PC-3 (cell line): ENCODE measurements at regions not wholly inside any gene's neighbourhood (a gene's known extent, or its start where the extent isn't known, plus 50 kb on each side); places are given as distances from the start of the nearest gene placed in this dataset.

Source experiments
- ATAC-seq: fragments of 200-7000 bp; cut with Tn5 transposase; 2 replicates; pipeline ENCODE4 v1.9.1; 2020; ENCODE audit warnings: mild to moderate bottlenecking, moderate library complexity
- BruUV-seq: library from RNA; stranded (reverse); fragments of 400-500 nt; replicated peaks from 2 replicates; lab custom pipeline; 2021; lab: Mats Ljungman, UMichigan
- CTCF ChIA-PET: fragments of 300-600 bp; sonication (Branson Sonifier 250); formaldehyde crosslinking; loops from one replicate; lab custom pipeline; 2022; ENCODE audit warnings: antibody characterized with exemption; lab: Charles Lee
- POLR2A ChIA-PET: fragments of 300-600 bp; sonication (Branson Sonifier 250); formaldehyde crosslinking; loops from one replicate; lab custom pipeline; 2022; ENCODE audit warnings: antibody characterized with exemption; ENCODE audit not compliant: unreplicated experiment; lab: Charles Lee
- DNase-seq: peaks from one replicate; pipeline ENCODE4 v3.0.0-alpha.2; 2015
- H2AFZ ChIP-seq: fragments of 300-600 bp; sonication (generic); 2 replicates; pipeline ENCODE4 v1.6.0; 2016; ENCODE audit warnings: antibody characterized with exemption, low read length
- H3F3A ChIP-seq: fragments of 300-600 bp; sonication (generic); one replicate; pipeline ENCODE4 v1.6.0; 2017; ENCODE audit warnings: antibody characterized with exemption, low read length, control low read depth, mild to moderate bottlenecking; ENCODE audit not compliant: unreplicated experiment
- H3K27ac ChIP-seq: fragments of 300-600 bp; sonication (generic); 2 replicates; pipeline ENCODE4 v1.5.1; 2016; ENCODE audit warnings: mild to moderate bottlenecking, low read length
- H3K27me3 ChIP-seq: fragments of 300-600 bp; sonication (generic); 2 replicates; pipeline ENCODE4 v1.6.1; 2016; ENCODE audit warnings: low read length, mixed read lengths
- H3K36me3 ChIP-seq: fragments of 300-600 bp; sonication (generic); 2 replicates; pipeline ENCODE4 v1.6.1; 2016; ENCODE audit warnings: low read depth, mixed run types, low read length, mixed read lengths
- H3K4me1 ChIP-seq: fragments of 300-600 bp; sonication (generic); 2 replicates; pipeline ENCODE4 v1.5.1; 2016; ENCODE audit warnings: low read length; ENCODE audit not compliant: insufficient read depth
- H3K4me2 ChIP-seq: fragments of 300-600 bp; sonication (generic); 2 replicates; pipeline ENCODE4 v1.6.0; 2016; ENCODE audit warnings: low read length
- H3K4me3 ChIP-seq: fragments of 300-600 bp; sonication (generic); 2 replicates; pipeline ENCODE4 v1.5.1; 2016; ENCODE audit warnings: mild to moderate bottlenecking, low read length, mixed read lengths
- H3K79me2 ChIP-seq: fragments of 300-600 bp; sonication (generic); 2 replicates; pipeline ENCODE4 v1.6.1; 2017; ENCODE audit warnings: low read length, mixed read lengths
- H3K9ac ChIP-seq: fragments of 300-600 bp; sonication (generic); 2 replicates; pipeline ENCODE4 v1.6.0; 2016; ENCODE audit warnings: mild to moderate bottlenecking, low read length
- H3K9me2 ChIP-seq: fragments of 300-600 bp; sonication (generic); replicated peaks from 2 replicates; pipeline ENCODE4 v1.6.1; 2016; ENCODE audit warnings: mixed run types, low read length, mixed read lengths
- H3K9me3 ChIP-seq: fragments of 300-600 bp; sonication (generic); 2 replicates; pipeline ENCODE4 v1.6.1; 2016; ENCODE audit warnings: low read length, mixed read lengths
- H4K20me1 ChIP-seq: fragments of 300-600 bp; sonication (generic); 2 replicates; pipeline ENCODE4 v1.6.1; 2016; ENCODE audit warnings: low read length, mixed read lengths
- EZH2 ChIP-seq: fragments of 300-600 bp; sonication (generic); IDR thresholded peaks from one replicate; pipeline ENCODE4 v1.6.1; 2017; ENCODE audit warnings: antibody characterized with exemption, mild to moderate bottlenecking, low read length; ENCODE audit not compliant: unreplicated experiment
- EZH2phosphoT487 ChIP-seq: fragments of 300-600 bp; sonication (generic); IDR thresholded peaks from 2 replicates; pipeline ENCODE4 v1.6.1; 2018; ENCODE audit warnings: mild to moderate bottlenecking, antibody characterized with exemption, low read length, borderline replicate concordance
- intact Hi-C: fragments of 100-400 bp; cut with micrococcal nuclease; formaldehyde crosslinking; loops from 2 replicates; pipeline ENCODE4 v1.9.0; 2023
- TF ChIP-seq, protein P1 (sequence below): fragments of 300-600 bp; sonication (generic); conservative IDR thresholded peaks from 2 replicates; pipeline ENCODE4 v1.5.1; 2017; ENCODE audit warnings: antibody characterized with exemption, low read depth, mild to moderate bottlenecking, low read length

DNA sequence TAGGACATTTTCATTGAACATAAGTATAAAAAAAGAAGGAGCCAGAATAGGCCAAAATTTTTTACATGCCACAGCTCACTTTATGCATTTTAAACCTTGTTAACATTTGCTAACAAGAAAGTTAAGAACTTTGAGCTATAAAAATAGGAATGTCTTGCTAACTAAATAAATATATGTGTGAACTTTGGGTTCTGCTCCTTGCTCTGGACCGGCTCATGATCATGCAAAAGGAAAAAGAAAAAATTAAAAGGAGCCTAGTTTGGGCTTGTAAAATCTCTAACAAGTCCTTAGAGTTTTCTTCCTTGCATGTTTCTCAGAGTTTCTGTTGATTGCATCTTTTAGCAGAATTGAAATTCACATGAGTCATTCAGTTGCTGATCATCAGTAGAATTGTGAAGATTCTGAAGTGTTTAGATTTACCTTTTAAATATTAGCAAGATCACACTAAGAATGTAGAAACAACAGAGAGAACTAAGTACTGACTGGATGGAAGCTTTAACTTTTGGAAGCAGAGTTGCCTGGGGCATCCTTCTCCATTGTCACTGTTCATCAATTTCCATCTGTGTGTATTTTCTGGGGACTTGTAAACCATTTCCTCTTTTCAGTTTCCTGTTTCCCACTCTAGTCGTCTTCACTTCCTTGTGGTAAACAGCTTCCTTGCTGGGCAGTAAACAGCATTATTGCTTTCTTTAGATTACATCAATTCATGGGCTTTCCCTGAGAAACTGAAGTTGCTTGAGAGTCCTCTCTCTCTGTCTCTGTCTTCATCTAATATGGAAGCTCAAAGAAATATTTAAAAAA is 458.4 kb upstream of the BTBD3 start:
- Histone ChIP-seq H3K27ac (no peak overlapping the region), H3K27me3 (no peaks in the 10 kb centered on the region), H3K9ac (no peak overlapping the region), H3K9me2 (no peaks in the 10 kb centered on the region), H3K9me3 (no peaks in the 10 kb centered on the region), H3F3A (peaks cover 4% of the 10 kb centered on the region), H4K20me1 (no peaks in the 10 kb centered on the region), H3K4me2 (no peak overlapping the region), H3K79me2 (no peaks in the 10 kb centered on the region), H2AFZ (no peak overlapping the region), H3K4me1 (peaks cover 19% of the 10 kb centered on the region), H3K36me3 (no peaks in the 10 kb centered on the region), H3K4me3 (no peak overlapping the region)
- DNase-seq (no peak), ATAC-seq (no peak)
- ChIA-PET POLR2A (interaction anchor here (0.7 kb wide), 1 partner anchor 24 kb away, joined by 11 read pairs; no protein-coding TSS in a partner anchor), CTCF (no interaction called here)
- BruUV-seq = no TSS peak
- intact Hi-C loops = loop anchor here (10.0 kb wide), 1 partner anchor 784 kb away; the partner anchor contains the start of gene JAG1
- TF ChIP-seq EZH2 (no peak), EZH2phosphoT487 (no peak)

DNA sequence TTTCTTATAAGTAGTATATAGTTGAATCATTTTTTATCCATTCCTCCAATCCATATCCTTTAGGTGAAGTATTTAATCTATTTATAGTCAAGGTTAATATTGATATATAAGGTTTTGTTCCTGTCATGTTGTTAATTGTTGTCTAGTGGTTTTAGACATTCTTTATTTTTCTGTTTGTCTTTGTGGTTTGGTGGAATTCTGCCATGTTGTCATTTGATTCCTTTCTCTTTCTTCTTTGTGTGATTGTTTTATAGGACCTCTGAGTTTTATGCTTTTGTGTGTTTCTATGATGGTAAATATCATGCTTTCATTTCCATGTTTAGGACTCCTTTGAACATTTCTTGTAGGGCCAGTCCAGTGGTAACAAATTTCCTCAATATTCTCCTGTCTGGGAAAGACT is 450.3 kb upstream of the BTBD3 start:
- no peak overlapping the region for H3K27ac ChIP-seq

DNA sequence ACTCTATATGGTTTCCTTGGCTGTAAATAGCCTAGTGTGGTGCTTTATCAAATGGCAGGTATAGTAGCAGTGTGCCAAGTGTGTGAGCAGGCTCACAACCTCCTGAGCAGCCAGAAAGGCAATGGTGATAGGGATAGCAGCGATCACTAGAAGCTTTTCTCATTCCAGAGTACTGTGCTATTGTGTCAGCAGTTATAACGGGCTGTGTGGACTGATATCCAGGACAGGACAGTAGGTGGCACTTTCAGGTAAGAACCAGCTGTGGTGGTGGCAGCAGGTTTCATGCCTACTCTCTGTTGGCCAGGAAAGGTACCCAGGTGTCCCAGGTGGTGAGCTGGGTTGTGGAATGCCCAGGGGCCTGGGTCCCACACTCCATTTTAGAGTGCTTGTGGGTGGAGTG is 448.8 kb upstream of the BTBD3 start:
- no peaks in the 10 kb centered on the region for H3K36me3 ChIP-seq
- H4K20me1 ChIP-seq = no peaks in the 10 kb centered on the region
- no peak overlapping the region for H2AFZ ChIP-seq
- ChIA-PET CTCF (no interaction called here), POLR2A (no interaction called here)
- H3K9me3 ChIP-seq = no peaks in the 10 kb centered on the region
- no peak overlapping the region for H3K4me3 ChIP-seq
- H3K27me3 ChIP-seq = no peaks in the 10 kb centered on the region
- TF ChIP-seq EZH2phosphoT487 (no peak), EZH2 (no peak)
- TF ChIP-seq, protein P1, sequence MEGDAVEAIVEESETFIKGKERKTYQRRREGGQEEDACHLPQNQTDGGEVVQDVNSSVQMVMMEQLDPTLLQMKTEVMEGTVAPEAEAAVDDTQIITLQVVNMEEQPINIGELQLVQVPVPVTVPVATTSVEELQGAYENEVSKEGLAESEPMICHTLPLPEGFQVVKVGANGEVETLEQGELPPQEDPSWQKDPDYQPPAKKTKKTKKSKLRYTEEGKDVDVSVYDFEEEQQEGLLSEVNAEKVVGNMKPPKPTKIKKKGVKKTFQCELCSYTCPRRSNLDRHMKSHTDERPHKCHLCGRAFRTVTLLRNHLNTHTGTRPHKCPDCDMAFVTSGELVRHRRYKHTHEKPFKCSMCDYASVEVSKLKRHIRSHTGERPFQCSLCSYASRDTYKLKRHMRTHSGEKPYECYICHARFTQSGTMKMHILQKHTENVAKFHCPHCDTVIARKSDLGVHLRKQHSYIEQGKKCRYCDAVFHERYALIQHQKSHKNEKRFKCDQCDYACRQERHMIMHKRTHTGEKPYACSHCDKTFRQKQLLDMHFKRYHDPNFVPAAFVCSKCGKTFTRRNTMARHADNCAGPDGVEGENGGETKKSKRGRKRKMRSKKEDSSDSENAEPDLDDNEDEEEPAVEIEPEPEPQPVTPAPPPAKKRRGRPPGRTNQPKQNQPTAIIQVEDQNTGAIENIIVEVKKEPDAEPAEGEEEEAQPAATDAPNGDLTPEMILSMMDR = no peak
- H3K4me2 ChIP-seq = no peak overlapping the region
- ATAC-seq = no peak
- 0 out of 2 replicates have a peak, but pooled peaks cover 3% of the 10 kb centered on the region for H3K9me2 ChIP-seq
- intact Hi-C loops = no loop called here
- H3K27ac ChIP-seq = no peak overlapping the region
- no peaks in the 10 kb centered on the region for H3F3A ChIP-seq
- peaks cover 5% of the 10 kb centered on the region; the same call in 1 of the 2 replicates for H3K4me1 ChIP-seq
- H3K9ac ChIP-seq = no peak overlapping the region
- H3K79me2 ChIP-seq = no peaks in the 10 kb centered on the region
- BruUV-seq = no TSS peak
- no peak for DNase-seq

More for the DNA sequence above, 450.3 kb upstream of the BTBD3 start:
- intact Hi-C loops = no loop called here
- Histone ChIP-seq H2AFZ (no peak overlapping the region), H3K4me2 (no peak overlapping the region), H3K9me3 (no peaks in the 10 kb centered on the region), H3K4me3 (no peak overlapping the region), H3K9me2 (0 out of 2 replicates have a peak, but pooled peaks cover 3% of the 10 kb centered on the region), H3K79me2 (no peaks in the 10 kb centered on the region), H3K36me3 (no peaks in the 10 kb centered on the region), H3K27me3 (no peaks in the 10 kb centered on the region), H3K4me1 (peaks cover 5% of the 10 kb centered on the region; the same call in 1 of the 2 replicates), H3K9ac (no peak overlapping the region), H3F3A (no peaks in the 10 kb centered on the region), H4K20me1 (no peaks in the 10 kb centered on the region)
- peak; percentile 33 for DNase-seq
- ATAC-seq = no peak
- no TSS peak for BruUV-seq
- TF ChIP-seq EZH2 (no peak), EZH2phosphoT487 (no peak)
- TF ChIP-seq, protein P1 = no peak
- ChIA-PET POLR2A (no interaction called here), CTCF (no interaction called here)
